GM12874 (cell line): ENCODE measurements at regions not wholly inside any gene's neighbourhood (a gene's known extent, or its start where the extent isn't known, plus 50 kb on each side); places are given as distances from the start of the nearest gene placed in this dataset.

ENCODE experiments used
- TF ChIP-seq, protein P1 (sequence below): IDR thresholded peaks from 2 replicates; pipeline ENCODE4 v1.5.1; 2011; ENCODE audit warnings: low read depth, mild to moderate bottlenecking, control low read depth, low read length, moderate library complexity; ENCODE audit not compliant: insufficient read depth

DNA sequence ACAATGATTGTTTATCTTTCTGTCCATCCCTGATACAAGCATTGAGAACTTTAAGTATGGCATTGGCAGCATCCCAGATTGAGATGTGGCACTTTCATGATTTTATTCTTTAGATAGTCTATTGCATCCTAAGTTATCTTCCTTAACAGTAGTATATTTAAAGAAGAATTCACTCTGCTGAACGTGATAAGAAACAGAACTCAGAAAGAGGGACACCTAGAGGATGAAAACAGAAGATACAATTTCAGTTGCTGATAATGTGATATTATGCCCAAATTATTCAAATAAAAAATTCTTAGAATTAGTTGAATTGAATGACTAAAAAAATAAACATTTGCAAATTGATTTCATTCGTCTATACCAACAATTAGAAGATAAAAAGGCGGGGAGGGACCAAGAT, 218.1 kb upstream of the DMRTA1 start:
- TF ChIP-seq, protein P1, sequence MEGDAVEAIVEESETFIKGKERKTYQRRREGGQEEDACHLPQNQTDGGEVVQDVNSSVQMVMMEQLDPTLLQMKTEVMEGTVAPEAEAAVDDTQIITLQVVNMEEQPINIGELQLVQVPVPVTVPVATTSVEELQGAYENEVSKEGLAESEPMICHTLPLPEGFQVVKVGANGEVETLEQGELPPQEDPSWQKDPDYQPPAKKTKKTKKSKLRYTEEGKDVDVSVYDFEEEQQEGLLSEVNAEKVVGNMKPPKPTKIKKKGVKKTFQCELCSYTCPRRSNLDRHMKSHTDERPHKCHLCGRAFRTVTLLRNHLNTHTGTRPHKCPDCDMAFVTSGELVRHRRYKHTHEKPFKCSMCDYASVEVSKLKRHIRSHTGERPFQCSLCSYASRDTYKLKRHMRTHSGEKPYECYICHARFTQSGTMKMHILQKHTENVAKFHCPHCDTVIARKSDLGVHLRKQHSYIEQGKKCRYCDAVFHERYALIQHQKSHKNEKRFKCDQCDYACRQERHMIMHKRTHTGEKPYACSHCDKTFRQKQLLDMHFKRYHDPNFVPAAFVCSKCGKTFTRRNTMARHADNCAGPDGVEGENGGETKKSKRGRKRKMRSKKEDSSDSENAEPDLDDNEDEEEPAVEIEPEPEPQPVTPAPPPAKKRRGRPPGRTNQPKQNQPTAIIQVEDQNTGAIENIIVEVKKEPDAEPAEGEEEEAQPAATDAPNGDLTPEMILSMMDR, result no peak

DNA sequence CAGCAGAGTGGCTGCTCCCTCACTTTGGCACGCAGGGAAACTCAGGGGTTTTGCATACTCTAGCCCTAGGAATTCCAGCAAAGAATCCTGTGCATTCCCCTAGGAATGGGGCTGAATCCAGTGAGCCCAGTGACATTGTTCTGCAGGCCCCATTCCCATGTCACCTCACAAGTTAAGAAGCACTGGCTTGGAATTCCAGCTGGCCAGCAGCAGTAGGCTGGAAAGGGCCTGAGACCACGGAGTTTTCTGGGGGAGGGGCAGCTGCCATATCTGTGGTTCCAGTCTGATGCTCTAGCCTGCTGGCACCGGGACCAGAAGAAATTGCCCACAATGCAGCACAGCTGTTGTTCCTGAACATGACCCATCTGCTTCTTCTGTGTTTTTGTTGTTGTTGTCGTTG, 217.6 kb upstream of the DMRTA1 start:
- TF ChIP-seq, protein P1, result no peak

DNA sequence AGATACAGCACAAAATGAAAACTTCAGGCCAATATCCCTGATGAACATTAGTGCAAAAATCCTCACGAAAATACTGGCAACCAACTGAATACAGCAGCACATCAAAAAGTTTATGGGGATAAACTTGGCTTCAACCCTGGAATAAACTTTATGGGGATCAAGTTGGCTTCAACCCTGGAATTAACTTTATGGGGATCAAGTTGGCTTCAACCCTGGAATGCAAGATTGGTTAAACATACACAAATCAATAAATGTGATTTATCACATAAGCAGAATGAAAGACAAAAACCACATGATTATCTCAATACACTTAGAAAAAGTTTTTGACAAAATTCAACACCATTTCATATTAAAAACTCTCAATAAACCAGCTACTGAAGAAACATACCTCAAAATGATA, 213.7 kb upstream of the DMRTA1 start:
- TF ChIP-seq, protein P1, result no peak

DNA sequence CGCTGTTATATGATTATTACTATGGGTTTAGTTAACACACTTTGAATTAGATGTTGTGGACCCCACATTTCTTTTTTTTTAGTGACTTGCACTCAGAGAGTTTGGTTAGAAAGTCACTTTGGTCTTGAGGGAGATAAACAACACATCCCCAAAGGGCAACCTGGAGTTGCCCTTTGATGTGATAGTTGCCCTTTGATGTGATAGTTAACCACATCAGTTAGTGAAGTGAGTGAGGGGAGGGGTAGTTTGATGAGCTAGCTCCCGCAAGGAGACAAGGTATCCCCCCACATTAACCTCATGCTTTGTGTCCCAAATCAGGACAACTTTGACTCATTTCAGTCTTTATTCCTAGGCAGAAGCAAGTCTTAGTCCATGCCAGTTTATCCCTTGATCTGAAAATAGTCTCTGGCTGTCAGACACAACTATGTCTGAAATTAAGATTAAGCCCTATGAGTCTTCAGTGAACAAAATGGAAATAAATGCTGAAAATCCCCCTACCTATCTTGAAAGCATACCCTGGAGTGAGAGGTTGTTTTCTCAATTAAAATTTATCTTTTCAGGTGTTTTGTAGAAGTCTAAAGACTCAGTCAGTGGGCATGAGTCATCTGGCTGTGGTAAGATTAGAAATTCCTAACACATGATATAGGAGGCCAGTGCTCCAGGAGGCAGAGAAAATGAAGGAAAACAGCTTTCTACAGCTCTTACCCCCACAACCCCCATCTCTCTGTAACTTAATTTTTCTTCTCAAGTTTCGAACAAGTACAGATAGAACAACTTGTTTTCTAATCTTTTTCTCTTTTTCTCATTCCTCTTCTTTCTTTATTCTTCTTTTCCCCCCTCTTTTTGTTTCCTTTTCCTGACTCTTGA, 208.9 kb upstream of the DMRTA1 start:
- TF ChIP-seq, protein P1, result no peak

DNA sequence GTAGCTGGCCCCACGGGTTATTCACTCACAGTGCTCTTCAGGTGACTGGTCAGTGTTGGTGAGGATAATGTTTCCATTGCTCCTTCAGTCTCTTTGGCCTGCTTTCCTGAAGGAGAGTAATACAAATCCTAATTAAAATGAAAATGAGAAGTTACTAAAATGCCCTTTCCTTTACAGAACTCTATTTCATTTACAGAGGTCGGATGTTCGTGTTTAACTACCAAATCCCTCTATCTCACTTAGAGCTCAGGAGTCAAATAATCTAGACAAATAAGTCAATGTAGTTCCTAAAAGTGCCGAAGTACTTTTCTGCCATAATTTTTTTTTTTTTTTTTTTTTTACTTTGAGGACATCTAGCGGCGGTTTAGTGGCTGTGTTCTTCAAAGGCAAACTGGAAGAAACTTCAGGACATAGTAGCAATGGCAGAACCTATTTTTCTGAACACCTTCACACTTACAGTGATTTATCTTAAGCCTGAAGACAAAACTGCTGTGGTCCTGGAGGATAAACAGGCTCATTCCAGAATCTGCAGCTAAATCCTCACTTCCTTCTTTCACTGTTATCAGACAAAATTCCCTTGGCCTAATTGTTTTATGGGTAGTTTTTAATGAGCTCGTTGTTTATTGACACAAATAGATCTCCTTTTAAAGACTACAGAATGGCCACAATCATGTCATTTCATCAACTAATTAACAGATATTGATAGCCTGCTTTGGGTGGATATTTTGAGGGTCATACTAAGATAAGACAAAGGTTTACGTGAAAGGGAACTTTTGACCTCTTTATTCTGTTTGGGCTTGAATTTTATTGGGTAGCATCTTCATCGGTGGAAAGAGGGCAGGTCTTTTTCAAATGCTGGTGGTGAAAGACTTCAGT, 207.6 kb upstream of the DMRTA1 start:
- TF ChIP-seq, protein P1, result 0 out of 2 replicates have a peak, but pooled peaks have one; percentile 12

DNA sequence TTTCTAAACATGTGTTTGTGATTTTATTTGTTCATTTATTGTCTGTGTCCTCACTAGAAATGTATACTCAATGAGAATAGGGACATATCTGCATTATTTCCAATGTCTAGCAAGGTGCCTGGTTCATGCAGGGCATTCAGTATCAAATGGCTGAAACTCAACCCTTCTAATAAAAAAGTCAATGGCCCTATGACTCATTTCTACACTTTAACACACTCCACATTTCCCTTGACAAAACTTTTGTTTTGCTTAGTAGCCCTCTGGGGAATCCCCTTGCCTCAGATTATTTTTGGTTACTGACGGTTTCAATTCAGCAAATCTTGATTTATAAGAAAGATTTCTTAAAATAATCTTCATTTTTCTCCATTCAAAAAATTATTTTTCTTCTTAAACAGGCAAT, 206.0 kb upstream of the DMRTA1 start:
- TF ChIP-seq, protein P1, result no peak

DNA sequence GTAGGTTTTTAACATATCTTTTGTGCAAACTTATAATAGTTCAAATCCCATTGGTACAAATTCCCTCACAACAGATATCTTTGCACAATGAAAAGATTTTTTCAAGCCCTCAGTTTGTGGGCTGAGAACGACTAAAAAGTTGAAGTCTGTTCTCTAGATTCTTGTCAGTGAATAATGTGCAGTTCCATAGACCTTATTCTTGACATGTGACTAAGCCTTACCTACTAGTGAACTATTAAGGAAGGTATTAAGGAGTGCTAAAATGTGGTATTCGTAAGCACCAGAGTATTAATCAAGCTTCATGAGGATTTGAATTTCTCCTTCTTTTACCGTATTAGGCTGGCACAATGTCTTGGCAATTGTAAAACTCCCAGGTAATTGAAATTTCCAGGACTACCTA, 205.6 kb upstream of the DMRTA1 start:
- TF ChIP-seq, protein P1, result no peak
